Superior temporal gyrus (tissue), 1 donor: ENCODE measurements at regions not wholly inside any gene's neighbourhood (a gene's known extent, or its start where the extent isn't known, plus 50 kb on each side); places are given as distances from the start of the nearest gene placed in this dataset.

Experiments
- DNase-seq: peaks from one replicate; pipeline ENCODE4 v3.0.0-alpha.2; 2016; ENCODE audit errors: extremely low spot score

GRCh38 chr7:95668504-95669018 lies 72.2 kb upstream of the PDK4 start:
- DNase-seq = no peak

- no peak for DNase-seq
Measured at GRCh38 chr7:95662987-95663386, 66.7 kb upstream of the PDK4 start.

GRCh38 chr7:95660023-95660434 lies 63.7 kb upstream of the PDK4 start:
- DNase-seq = no peak

- DNase-seq = no peak
Measured at GRCh38 chr7:95658676-95659075, 62.4 kb upstream of the PDK4 start.

GRCh38 chr7:95649546-95649945 lies 53.2 kb upstream of the PDK4 start:
- no peak for DNase-seq

GRCh38 chr7:95646350-95646749 lies 50.0 kb upstream of the PDK4 start:
- no peak for DNase-seq
